GM12878 (cell line): ENCODE measurements at regions not wholly inside any gene's neighbourhood (a gene's known extent, or its start where the extent isn't known, plus 50 kb on each side); places are given as distances from the start of the nearest gene placed in this dataset.

Experiments
- ATAC-seq: fragments of 200-7000 bp; cut with Tn5 transposase; 3 replicates; pipeline ENCODE4 v1.9.1; 2020; ENCODE audit warnings: mild to moderate bottlenecking, moderate library complexity
- BruUV-seq: library from RNA; stranded (reverse); fragments of 400-500 nt; replicated peaks from 2 replicates; lab custom pipeline; 2021; lab: Mats Ljungman, UMichigan
- CTCF ChIA-PET: fragments of 300-600 bp; sonication (Branson Sonifier 250); formaldehyde crosslinking; extraction: SDS; loops from one replicate; lab custom pipeline; 2021; ENCODE audit warnings: inconsistent platforms; lab: Yijun Ruan, JAX
- POLR2A ChIA-PET: fragments of 350-600 bp; formaldehyde crosslinking; extraction: SDS; loops from one replicate; lab custom pipeline; 2021; ENCODE audit warnings: inconsistent platforms; lab: Charles Lee
- RAD21 ChIA-PET: fragments of 300-600 bp; sonication (Branson Sonifier 250); formaldehyde crosslinking; loops from one replicate; lab custom pipeline; 2023; ENCODE audit warnings: antibody characterized with exemption; ENCODE audit not compliant: unreplicated experiment; lab: Charles Lee
- SMC1A ChIA-PET: fragments of 300-600 bp; sonication (Branson Sonifier 250); formaldehyde crosslinking; loops from one replicate; lab custom pipeline; 2023; ENCODE audit not compliant: unreplicated experiment, uncharacterized antibody; lab: Charles Lee
- DNase-seq: peaks from one replicate; pipeline ENCODE4 v3.0.0-alpha.2; 2011; ENCODE audit warnings: low read depth, low spot score
- FAIRE-seq: peaks from 3 replicates; lab custom pipeline; 2011; peaks lifted over from hg19 to GRCh38; lab: Jason Lieb, UNC
- H2AFZ ChIP-seq: 2 replicates; pipeline ENCODE4 v1.6.0; 2011; ENCODE audit warnings: low read depth, low read length, control low read depth; ENCODE audit not compliant: control insufficient read depth
- H3K27ac ChIP-seq: 2 replicates; pipeline ENCODE4 v1.5.1; 2011; ENCODE audit warnings: control low read depth; ENCODE audit not compliant: control insufficient read depth, insufficient read depth
- H3K27me3 ChIP-seq, 2 experiments: replicated peaks in 1 of 2; 2 replicates each; pipeline versions ENCODE4 v1.6.0 to v1.6.1; 2011; ENCODE audit warnings: low read length in 1 of 2; ENCODE audit not compliant: control insufficient read depth in 2 of 2, insufficient read depth in 2 of 2
- H3K36me3 ChIP-seq, 2 experiments: 2 replicates each; pipeline ENCODE4 v1.5.1; 2011; ENCODE audit warnings: low read length in 1 of 2; ENCODE audit not compliant: control insufficient read depth in 2 of 2, insufficient read depth in 2 of 2
- H3K4me1 ChIP-seq: 2 replicates; pipeline ENCODE4 v1.6.1; 2011; ENCODE audit warnings: mild to moderate bottlenecking, low read length, moderate library complexity, mixed read lengths; ENCODE audit not compliant: control insufficient read depth, insufficient read depth
- H3K4me2 ChIP-seq: 2 replicates; pipeline ENCODE4 v1.6.0; 2011; ENCODE audit warnings: control low read depth; ENCODE audit not compliant: control insufficient read depth, insufficient read depth
- H3K4me3 ChIP-seq: fragments of 200-600 bp; sonication (generic); 2 replicates; pipeline ENCODE4 v1.5.1; 2016
- H3K79me2 ChIP-seq: 2 replicates; pipeline ENCODE4 v1.6.0; 2011; ENCODE audit warnings: low read length; ENCODE audit not compliant: control insufficient read depth, insufficient read depth
- H3K9ac ChIP-seq: 2 replicates; pipeline ENCODE4 v1.8.0; 2011; ENCODE audit warnings: low read length, control low read depth, mixed read lengths; ENCODE audit not compliant: control insufficient read depth, insufficient read depth
- H3K9me3 ChIP-seq: replicated peaks from 3 replicates; pipeline ENCODE4 v1.5.1; 2011; ENCODE audit warnings: mild to moderate bottlenecking, low read length; ENCODE audit not compliant: control insufficient read depth, insufficient read depth
- H4K20me1 ChIP-seq: 2 replicates; pipeline ENCODE4 v1.6.0; 2011; ENCODE audit not compliant: control insufficient read depth, insufficient read depth
- EED ChIP-seq: sonication (generic); IDR thresholded peaks from 2 replicates; pipeline ENCODE4 v1.6.1; 2016; ENCODE audit warnings: antibody characterized with exemption, low read depth
- EGR1 ChIP-seq, 2 experiments: IDR thresholded peaks; 1 replicate in 1 of 2; 2 replicates in 1 of 2; pipeline ENCODE4 v1.6.1; 2011 to 2012; ENCODE audit warnings: low read depth in 2 of 2, low read length in 2 of 2, borderline replicate concordance in 1 of 2, mild to moderate bottlenecking in 1 of 2, moderate library complexity in 1 of 2
- MXI1 ChIP-seq: fragments of 150-350 bp; IDR thresholded peaks from 2 replicates; pipeline ENCODE4 v1.6.1; 2011; ENCODE audit warnings: low read depth, mild to moderate bottlenecking, inconsistent platforms, low read length, improper control_type of control experiment
- MYC ChIP-seq: IDR thresholded peaks from 2 replicates; pipeline ENCODE4 v1.6.1; 2011; ENCODE audit warnings: mild to moderate bottlenecking, low read length, moderate library complexity, inconsistent platforms; ENCODE audit not compliant: insufficient read depth, insufficient replicate concordance, insufficient read length, severe bottlenecking
- SRF ChIP-seq, 2 experiments: IDR thresholded peaks; 2 replicates each; pipeline ENCODE4 v1.6.1; 2011; ENCODE audit warnings: low read depth in 2 of 2, low read length in 2 of 2, mild to moderate bottlenecking in 1 of 2, moderate library complexity in 1 of 2
- ZNF24 ChIP-seq: fragments of 450-650 bp; IDR thresholded peaks from 2 replicates; pipeline ENCODE4 v1.6.1; 2017; ENCODE audit warnings: antibody characterized with exemption, mild to moderate bottlenecking
- ZNF622 ChIP-seq: fragments of 450-650 bp; IDR thresholded peaks from 2 replicates; pipeline ENCODE4 v1.6.1; 2017; ENCODE audit warnings: mild to moderate bottlenecking, inconsistent platforms
- WGBS: methylation state at CpG from one replicate; pipeline ENCODE4 v1.1.6; 2016; ENCODE audit warnings: low lambda C conversion rate; ENCODE audit not compliant: insufficient replicate concordance, insufficient coverage; ENCODE audit errors: missing lambda C conversion rate; 5-methylcytosine and 5-hydroxymethylcytosine counted together
- in situ Hi-C: fragments of 300-500 bp; cut with MboI; formaldehyde crosslinking; loops from 9 replicates; pipeline ENCODE4 v1.14.3; 2018; ENCODE audit warnings: mixed read lengths
- intact Hi-C: fragments of 100-400 bp; cut with micrococcal nuclease; formaldehyde crosslinking; loops from one replicate; pipeline ENCODE4 v1.14.2; 2022; ENCODE audit not compliant: unreplicated experiment
- TF ChIP-seq, protein P1 (sequence below): IDR thresholded peaks from 2 replicates; pipeline ENCODE4 v1.6.1; 2012; ENCODE audit warnings: low read depth, low read length, improper control_type of control experiment
- TF ChIP-seq, protein P2 (sequence below): fragments of 150-350 bp; IDR thresholded peaks from 2 replicates; pipeline ENCODE4 v1.6.1; 2014; ENCODE audit warnings: mild to moderate bottlenecking, low read depth, low read length
- TF ChIP-seq, protein P3 (sequence below): IDR thresholded peaks from 2 replicates; pipeline ENCODE4 v1.6.1; 2012; ENCODE audit warnings: improper control_type of control experiment, low read depth, low read length; ENCODE audit not compliant: insufficient replicate concordance

DNA sequence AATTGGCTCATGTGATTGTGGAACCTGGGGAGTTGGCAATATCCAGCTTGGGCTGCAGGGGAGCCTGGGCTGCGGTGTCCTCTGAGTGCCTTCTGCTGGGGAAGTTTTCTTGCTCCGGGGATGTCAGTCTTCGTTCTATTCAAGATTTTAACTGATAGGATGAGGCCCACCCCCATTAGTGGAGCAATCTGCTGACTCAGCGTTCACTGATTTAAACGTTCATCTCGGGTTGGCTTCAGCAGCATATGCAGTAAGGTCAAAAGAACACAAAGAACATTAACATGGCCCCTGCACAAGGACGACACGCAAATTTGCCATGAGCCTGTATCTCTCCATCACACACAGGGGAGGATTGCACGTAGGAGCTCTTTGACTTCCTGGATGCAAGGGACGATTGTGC is 360.6 kb upstream of the ADARB2 start (continued):
- no peak for TF ChIP-seq ZNF622
- TF ChIP-seq, protein P1, sequence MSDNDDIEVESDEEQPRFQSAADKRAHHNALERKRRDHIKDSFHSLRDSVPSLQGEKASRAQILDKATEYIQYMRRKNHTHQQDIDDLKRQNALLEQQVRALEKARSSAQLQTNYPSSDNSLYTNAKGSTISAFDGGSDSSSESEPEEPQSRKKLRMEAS = no peak
- no peak for TF ChIP-seq EED

DNA sequence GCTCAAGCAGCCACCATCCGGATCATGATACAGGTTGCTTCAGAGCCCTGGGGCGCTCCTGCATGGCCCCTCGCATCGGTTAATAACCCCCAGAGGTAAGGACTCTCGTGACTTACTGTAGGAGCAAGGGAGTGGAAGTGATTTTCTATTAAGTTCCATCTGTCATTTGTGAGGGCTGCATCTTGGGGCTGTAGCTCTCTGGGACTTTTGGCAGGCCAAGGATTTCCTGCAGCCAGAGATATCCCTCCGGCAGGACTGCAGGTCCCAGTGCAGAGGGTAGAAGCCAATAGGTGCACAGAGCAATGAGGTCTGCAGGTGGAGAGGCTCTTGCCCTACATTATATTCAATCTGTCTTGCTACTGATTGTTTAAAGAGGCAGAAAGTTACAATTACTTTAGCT is 356.8 kb upstream of the ADARB2 start:
- 23% methylated on average over 6 of the region's 6 CpGs for WGBS
- H3K79me2 ChIP-seq = no peaks in the 10 kb centered on the region
- CTCF ChIA-PET = no interaction called here
- in situ Hi-C loops (no loop called here), intact Hi-C loops (no loop called here)
- ATAC-seq = no peak
- no peak overlapping the region for H3K27ac ChIP-seq
- TF ChIP-seq MYC = no peak
- BruUV-seq = no TSS peak
- DNase-seq = no peak
- no peak overlapping the region for H3K4me2 ChIP-seq
- POLR2A ChIA-PET = no interaction called here
- no peaks in the 10 kb centered on the region for H3K4me1 ChIP-seq
- SMC1A ChIA-PET = no interaction called here
- H3K27me3 ChIP-seq = no peaks in the 10 kb centered on the region
- H2AFZ ChIP-seq = no peak overlapping the region
- H4K20me1 ChIP-seq = no peaks in the 10 kb centered on the region
- RAD21 ChIA-PET = no interaction called here
- FAIRE-seq = no peak
- H3K4me3 ChIP-seq = no peak overlapping the region
- H3K9me3 ChIP-seq = no peaks in the 10 kb centered on the region; the same call in 2 of the 3 replicates
- H3K36me3 ChIP-seq = no peaks in the 10 kb centered on the region
- no peak overlapping the region for H3K9ac ChIP-seq

DNA sequence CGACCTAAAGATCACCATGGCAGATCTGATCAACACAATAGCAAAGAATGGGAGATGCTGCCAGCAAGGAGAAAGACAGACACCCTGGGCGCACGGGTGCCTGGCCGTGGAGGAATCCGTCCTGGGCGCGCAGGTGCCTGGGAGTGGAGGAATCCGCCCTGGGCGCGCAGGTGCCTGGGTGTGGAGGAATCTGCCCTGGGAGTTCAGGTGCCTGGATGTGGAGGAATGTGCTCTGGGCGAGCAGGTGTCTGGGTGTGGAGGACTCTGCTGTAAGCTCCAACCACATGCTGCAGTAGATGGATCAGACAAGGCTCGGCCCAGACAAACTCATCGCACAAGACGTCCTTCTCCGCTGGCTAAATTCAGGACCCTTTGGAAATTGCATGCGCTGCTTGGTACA is 346.3 kb upstream of the ADARB2 start:
- no peak overlapping the region for H3K4me2 ChIP-seq
- H3K27ac ChIP-seq = no peak overlapping the region
- H3K36me3 ChIP-seq = no peaks in the 10 kb centered on the region
- ATAC-seq = no peak
- no peaks in the 10 kb centered on the region for H3K27me3 ChIP-seq
- ChIA-PET POLR2A (no interaction called here), RAD21 (no interaction called here), SMC1A (no interaction called here), CTCF (no interaction called here)
- WGBS = 70% methylated on average over 16 of the region's 16 CpGs
- H3K4me1 ChIP-seq = no peaks in the 10 kb centered on the region
- H3K79me2 ChIP-seq = no peaks in the 10 kb centered on the region
- no peak for DNase-seq
- in situ Hi-C loops = no loop called here
- no peak for FAIRE-seq
- BruUV-seq = no TSS peak
- H2AFZ ChIP-seq = no peak overlapping the region
- H3K9me3 ChIP-seq = no peaks in the 10 kb centered on the region; the same call in 2 of the 3 replicates
- no peak overlapping the region for H3K9ac ChIP-seq
- no peak overlapping the region for H3K4me3 ChIP-seq
- intact Hi-C loops = no loop called here
- H4K20me1 ChIP-seq = no peaks in the 10 kb centered on the region
- TF ChIP-seq, protein P2, sequence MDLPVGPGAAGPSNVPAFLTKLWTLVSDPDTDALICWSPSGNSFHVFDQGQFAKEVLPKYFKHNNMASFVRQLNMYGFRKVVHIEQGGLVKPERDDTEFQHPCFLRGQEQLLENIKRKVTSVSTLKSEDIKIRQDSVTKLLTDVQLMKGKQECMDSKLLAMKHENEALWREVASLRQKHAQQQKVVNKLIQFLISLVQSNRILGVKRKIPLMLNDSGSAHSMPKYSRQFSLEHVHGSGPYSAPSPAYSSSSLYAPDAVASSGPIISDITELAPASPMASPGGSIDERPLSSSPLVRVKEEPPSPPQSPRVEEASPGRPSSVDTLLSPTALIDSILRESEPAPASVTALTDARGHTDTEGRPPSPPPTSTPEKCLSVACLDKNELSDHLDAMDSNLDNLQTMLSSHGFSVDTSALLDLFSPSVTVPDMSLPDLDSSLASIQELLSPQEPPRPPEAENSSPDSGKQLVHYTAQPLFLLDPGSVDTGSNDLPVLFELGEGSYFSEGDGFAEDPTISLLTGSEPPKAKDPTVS = no peak
- no peak for TF ChIP-seq SRF (IDR thresholded peaks at IDR 0.05; ENCODE audit: low read depth in 2 of 2, low read length in 2 of 2)
- no peak for TF ChIP-seq EGR1 (IDR thresholded peaks at IDR 0.05; ENCODE audit: borderline replicate concordance in 1 of 2, low read depth in 2 of 2, low read length in 2 of 2)
- TF ChIP-seq MXI1 = no peak
- TF ChIP-seq, protein P3, sequence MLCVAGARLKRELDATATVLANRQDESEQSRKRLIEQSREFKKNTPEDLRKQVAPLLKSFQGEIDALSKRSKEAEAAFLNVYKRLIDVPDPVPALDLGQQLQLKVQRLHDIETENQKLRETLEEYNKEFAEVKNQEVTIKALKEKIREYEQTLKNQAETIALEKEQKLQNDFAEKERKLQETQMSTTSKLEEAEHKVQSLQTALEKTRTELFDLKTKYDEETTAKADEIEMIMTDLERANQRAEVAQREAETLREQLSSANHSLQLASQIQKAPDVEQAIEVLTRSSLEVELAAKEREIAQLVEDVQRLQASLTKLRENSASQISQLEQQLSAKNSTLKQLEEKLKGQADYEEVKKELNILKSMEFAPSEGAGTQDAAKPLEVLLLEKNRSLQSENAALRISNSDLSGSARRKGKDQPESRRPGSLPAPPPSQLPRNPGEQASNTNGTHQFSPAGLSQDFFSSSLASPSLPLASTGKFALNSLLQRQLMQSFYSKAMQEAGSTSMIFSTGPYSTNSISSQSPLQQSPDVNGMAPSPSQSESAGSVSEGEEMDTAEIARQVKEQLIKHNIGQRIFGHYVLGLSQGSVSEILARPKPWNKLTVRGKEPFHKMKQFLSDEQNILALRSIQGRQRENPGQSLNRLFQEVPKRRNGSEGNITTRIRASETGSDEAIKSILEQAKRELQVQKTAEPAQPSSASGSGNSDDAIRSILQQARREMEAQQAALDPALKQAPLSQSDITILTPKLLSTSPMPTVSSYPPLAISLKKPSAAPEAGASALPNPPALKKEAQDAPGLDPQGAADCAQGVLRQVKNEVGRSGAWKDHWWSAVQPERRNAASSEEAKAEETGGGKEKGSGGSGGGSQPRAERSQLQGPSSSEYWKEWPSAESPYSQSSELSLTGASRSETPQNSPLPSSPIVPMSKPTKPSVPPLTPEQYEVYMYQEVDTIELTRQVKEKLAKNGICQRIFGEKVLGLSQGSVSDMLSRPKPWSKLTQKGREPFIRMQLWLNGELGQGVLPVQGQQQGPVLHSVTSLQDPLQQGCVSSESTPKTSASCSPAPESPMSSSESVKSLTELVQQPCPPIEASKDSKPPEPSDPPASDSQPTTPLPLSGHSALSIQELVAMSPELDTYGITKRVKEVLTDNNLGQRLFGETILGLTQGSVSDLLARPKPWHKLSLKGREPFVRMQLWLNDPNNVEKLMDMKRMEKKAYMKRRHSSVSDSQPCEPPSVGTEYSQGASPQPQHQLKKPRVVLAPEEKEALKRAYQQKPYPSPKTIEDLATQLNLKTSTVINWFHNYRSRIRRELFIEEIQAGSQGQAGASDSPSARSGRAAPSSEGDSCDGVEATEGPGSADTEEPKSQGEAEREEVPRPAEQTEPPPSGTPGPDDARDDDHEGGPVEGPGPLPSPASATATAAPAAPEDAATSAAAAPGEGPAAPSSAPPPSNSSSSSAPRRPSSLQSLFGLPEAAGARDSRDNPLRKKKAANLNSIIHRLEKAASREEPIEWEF = no peak
- TF ChIP-seq ZNF24 = no peak
